Epithelial cell of esophagus (primary cell): ENCODE measurements at regions not wholly inside any gene's neighbourhood (a gene's known extent, or its start where the extent isn't known, plus 50 kb on each side); places are given as distances from the start of the nearest gene placed in this dataset.

ENCODE experiments used
- DNase-seq: peaks from one replicate; pipeline ENCODE4 v3.0.0; 2010; ENCODE audit warnings: low read depth
- H3K4me3 ChIP-seq: 2 replicates; pipeline ENCODE4 v1.5.1; 2011; ENCODE audit warnings: mild to moderate bottlenecking, low read length, control low read depth
- TF ChIP-seq, protein P1 (sequence below): IDR thresholded peaks from 2 replicates; pipeline ENCODE4 v1.5.1; 2011; ENCODE audit warnings: low read depth, mild to moderate bottlenecking, low read length, control low read depth, inconsistent platforms; ENCODE audit not compliant: insufficient read depth; ENCODE audit errors: missing control alignments

DNA sequence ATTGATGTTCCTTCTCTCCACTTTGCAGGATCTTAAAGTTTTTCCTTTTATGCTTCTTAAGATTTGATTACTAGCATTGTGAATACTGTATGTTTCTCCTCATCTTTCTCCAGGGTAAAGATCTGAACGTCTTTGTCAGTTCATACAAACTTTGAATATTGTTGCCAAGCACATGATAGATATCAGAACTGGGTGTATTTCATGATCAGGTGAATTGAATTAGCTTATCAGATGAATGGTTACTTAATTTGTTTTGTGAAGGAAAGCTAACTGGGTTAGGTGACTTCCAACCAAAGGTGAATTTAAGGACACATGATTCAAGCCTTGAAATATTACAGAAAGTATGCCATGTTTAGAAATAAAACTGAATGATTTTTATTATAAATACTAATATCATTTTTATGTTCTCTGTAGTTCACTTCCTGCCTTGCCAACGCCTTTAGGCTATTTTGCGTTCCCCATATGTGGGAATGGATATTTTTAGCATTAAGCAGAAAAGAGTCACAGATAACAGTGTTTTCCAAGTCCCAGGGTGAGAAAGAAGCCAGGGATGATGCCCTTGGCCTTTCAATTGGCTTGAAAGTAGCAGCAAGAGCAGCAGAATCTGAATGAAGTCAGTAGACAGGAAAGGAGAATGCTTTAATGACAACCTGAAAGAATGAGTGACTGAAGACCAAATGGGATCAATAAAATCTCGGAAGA is 752.1 kb downstream of the NCAM2 start:
- TF ChIP-seq, protein P1, sequence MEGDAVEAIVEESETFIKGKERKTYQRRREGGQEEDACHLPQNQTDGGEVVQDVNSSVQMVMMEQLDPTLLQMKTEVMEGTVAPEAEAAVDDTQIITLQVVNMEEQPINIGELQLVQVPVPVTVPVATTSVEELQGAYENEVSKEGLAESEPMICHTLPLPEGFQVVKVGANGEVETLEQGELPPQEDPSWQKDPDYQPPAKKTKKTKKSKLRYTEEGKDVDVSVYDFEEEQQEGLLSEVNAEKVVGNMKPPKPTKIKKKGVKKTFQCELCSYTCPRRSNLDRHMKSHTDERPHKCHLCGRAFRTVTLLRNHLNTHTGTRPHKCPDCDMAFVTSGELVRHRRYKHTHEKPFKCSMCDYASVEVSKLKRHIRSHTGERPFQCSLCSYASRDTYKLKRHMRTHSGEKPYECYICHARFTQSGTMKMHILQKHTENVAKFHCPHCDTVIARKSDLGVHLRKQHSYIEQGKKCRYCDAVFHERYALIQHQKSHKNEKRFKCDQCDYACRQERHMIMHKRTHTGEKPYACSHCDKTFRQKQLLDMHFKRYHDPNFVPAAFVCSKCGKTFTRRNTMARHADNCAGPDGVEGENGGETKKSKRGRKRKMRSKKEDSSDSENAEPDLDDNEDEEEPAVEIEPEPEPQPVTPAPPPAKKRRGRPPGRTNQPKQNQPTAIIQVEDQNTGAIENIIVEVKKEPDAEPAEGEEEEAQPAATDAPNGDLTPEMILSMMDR = no peak
- H3K4me3 ChIP-seq = no peak overlapping the region
- DNase-seq = no peak

- peak; percentile 1 for DNase-seq
- H3K4me3 ChIP-seq = no peak overlapping the region
- TF ChIP-seq, protein P1 = peak; percentile 45
Observed at GRCh38 chr21:21751286-21751685, 753.1 kb downstream of the NCAM2 start.

- no peak for DNase-seq
Observed at GRCh38 chr21:21762855-21763254, 764.6 kb downstream of the NCAM2 start.

GRCh38 chr21:21764281-21764680 is 766.1 kb downstream of the NCAM2 start:
- DNase-seq = no peak
- TF ChIP-seq, protein P1 = no peak
- H3K4me3 ChIP-seq = no peak overlapping the region

More at GRCh38 chr21:21762855-21763254, 764.6 kb downstream of the NCAM2 start:
- H3K4me3 ChIP-seq = no peak overlapping the region
- TF ChIP-seq, protein P1 = no peak

GRCh38 chr21:21767276-21767675 is 769.1 kb downstream of the NCAM2 start:
- TF ChIP-seq, protein P1 = no peak
- DNase-seq = no peak
- no peak overlapping the region for H3K4me3 ChIP-seq

GRCh38 chr21:21788591-21788990 is 790.4 kb downstream of the NCAM2 start:
- H3K4me3 ChIP-seq = no peak overlapping the region
- TF ChIP-seq, protein P1 = no peak
- no peak for DNase-seq

DNA sequence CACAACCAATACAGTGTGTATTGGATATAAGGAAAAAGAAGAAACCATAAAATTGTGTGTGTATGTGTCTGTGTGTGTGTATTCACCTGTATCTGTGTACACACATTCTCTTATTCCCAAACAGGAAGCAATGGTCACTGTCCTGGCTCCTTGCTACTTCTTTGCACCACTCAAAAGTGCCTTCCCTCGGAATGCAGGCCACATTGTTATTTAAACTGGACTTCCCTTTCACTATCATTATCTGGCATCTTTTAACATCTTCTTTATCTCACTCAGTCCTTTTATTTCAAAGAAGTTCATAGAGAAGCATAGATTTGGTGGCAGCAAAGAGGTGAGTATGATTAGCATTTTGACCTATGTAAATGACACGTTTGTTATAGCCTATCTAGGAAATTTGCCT is 803.7 kb downstream of the NCAM2 start:
- DNase-seq = no peak
- no peak overlapping the region for H3K4me3 ChIP-seq
- TF ChIP-seq, protein P1 = no peak
